PFSK-1 (cell line): ENCODE measurements at regions not wholly inside any gene's neighbourhood (a gene's known extent, or its start where the extent isn't known, plus 50 kb on each side); places are given as distances from the start of the nearest gene placed in this dataset.

ENCODE experiments used
- FOXP2 ChIP-seq: optimal IDR thresholded peaks from 2 replicates; pipeline ENCODE3; 2011; ENCODE audit warnings: borderline replicate concordance, control low read depth, inconsistent platforms; ENCODE audit not compliant: insufficient read depth; ENCODE audit errors: extremely low read length, extremely low read depth
- POLR2AphosphoS5 ChIP-seq: IDR thresholded peaks from 2 replicates; pipeline ENCODE4 v1.6.1; 2012; ENCODE audit warnings: low read depth, mild to moderate bottlenecking, control low read depth, low read length, moderate library complexity
- REST ChIP-seq, 2 experiments: IDR thresholded peaks; 2 replicates each; pipeline versions ENCODE4 v1.6.1 to v1.8.0; 2011 to 2012; ENCODE audit warnings: low read depth in 2 of 2, low read length in 2 of 2, control low read depth in 1 of 2, inconsistent platforms in 1 of 2, mild to moderate bottlenecking in 1 of 2, moderate library complexity in 1 of 2; ENCODE audit not compliant: insufficient read depth in 1 of 2
- SIN3A ChIP-seq: IDR thresholded peaks from 2 replicates; pipeline ENCODE4 v1.6.1; 2012; ENCODE audit warnings: mild to moderate bottlenecking, low read length, moderate library complexity, borderline replicate concordance; ENCODE audit not compliant: insufficient read depth
- TAF1 ChIP-seq: IDR thresholded peaks from 2 replicates; pipeline ENCODE4 v1.6.1; 2012; ENCODE audit warnings: low read length, control low read depth, borderline replicate concordance; ENCODE audit not compliant: insufficient read depth

DNA sequence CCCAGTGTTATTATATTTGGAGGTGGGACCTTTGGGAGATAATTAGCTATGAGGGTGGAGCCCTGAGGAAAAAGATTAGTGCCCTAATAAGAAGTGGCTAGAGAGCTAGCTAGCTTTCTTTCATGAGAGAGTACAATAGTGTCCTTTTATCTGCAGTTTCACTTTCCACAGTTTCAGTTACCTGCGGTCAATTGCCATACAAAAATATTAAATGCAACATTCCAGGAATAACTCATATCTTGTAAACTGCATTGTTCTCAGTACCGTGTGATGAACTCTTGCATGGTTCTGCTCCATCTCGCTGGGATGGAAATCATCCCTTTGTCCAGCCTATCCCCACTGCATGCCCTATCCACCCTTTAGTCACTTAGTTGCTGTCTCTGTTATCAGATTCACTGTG is 201.6 kb downstream of the RWDD3 start:
- TF ChIP-seq POLR2AphosphoS5: no peak

DNA sequence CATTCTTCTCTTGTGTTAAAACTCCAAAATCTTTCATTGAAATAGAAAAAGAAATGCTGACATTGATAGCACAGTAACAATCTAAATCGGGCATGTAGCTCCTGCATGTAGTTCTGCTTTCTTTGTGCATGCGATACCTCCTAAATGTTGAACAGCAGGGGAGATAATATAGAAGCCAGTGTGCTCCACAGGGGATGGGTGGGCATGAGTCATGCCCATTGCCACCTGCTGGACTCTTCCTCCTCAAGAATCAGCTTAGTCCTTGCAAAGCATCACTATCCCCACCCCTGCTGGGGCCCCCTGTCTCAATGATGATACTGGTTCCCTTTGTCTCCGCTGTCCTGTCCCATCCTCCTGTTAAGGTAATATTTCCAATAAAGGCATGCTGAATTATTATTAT is 203.0 kb downstream of the RWDD3 start:
- TF ChIP-seq FOXP2 (no peak), REST (IDR thresholded peaks at IDR 0.05; ENCODE audit: insufficient read depth in 1 of 2, low read depth in 2 of 2, low read length in 2 of 2) (no peak), SIN3A (no peak), TAF1 (no peak), POLR2AphosphoS5 (no peak)

DNA sequence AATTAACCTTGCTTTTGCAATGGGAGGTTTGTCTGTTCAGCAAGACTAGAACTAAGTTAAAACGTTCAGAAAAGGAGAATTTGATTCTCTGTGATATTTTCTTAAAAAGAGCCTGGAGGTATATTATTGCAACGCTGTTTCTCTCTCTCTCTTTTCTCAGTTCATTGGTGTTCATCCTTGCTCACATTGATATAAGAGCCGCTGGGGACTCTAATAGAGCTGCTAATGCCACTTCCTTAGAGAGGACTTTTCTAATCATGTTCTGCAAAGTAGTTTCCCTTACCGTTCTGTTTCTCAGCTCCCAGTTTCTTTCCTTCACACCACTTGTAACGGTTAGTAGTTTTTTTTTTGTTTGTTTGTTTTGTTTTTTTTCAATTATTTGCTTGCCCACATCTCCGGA is 203.8 kb downstream of the RWDD3 start:
- TF ChIP-seq SIN3A (no peak), POLR2AphosphoS5 (no peak), TAF1 (no peak)

DNA sequence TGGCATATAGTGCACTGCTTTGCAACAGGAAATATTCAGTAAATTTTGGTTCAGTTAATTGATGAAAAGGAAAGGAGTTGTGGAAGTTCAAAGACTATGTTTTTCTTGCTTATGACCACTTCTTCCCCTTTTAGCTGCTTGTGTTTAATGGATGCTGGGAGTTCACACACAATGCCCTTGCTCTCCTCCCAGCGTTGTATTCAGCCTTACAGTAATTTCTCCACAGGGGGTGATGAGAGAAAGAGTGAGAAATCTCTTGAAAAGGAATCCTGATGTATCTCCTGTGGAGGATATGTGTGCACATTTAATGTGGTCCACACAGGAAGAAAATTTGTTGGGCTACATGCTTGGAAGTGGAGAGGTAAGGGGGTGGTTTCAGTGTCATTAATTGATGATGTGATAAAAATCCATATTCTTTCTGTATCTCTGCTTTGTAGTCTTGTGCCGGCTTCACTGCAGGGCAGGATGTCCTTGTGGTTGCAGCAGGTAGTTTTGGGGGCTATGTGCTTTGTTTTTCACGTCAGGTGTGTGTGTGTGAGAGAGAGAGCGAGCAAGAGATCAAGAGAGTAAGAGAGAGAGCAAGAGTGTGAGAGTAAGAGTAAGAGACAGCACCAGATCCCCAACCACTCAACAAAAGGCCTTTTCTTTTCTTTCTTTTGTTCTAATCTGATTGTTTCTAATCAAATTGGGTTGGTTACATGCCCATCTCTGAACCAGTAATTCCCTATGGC is 204.4 kb downstream of the RWDD3 start:
- TF ChIP-seq SIN3A (no peak), POLR2AphosphoS5 (no peak), TAF1 (no peak), REST (IDR thresholded peaks at IDR 0.05; ENCODE audit: insufficient read depth in 1 of 2, low read depth in 2 of 2, low read length in 2 of 2) (no peak), FOXP2 (no peak)

GRCh38 chr1:95440511-95440910 is 206.5 kb downstream of the RWDD3 start:
- no peak for TF ChIP-seq FOXP2
- no peak for TF ChIP-seq REST (IDR thresholded peaks at IDR 0.05; ENCODE audit: insufficient read depth in 1 of 2, low read depth in 2 of 2, low read length in 2 of 2)
- TF ChIP-seq TAF1: no peak
- no peak for TF ChIP-seq POLR2AphosphoS5
- no peak for TF ChIP-seq SIN3A

DNA sequence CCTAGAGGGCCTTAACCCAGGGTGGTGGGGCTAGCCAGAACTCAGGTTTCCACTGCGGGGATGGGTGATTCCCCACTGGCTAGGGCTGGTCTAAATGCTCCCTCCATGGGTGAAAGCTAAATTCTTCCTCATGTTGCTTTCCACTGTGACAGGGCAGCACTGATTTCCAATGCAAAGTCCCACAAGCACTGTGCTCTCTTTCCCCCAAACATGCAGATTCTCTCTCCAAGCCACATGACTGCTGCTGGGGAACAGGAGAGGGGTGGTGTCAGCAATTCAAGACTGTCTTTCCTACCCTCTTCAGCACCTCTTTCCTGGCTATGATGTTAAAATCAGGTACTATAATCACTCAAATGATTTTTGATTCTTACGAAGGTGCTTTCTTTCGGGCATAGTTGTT is 215.5 kb downstream of the RWDD3 start:
- no peak for TF ChIP-seq REST (IDR thresholded peaks at IDR 0.05; ENCODE audit: insufficient read depth in 1 of 2, low read depth in 2 of 2, low read length in 2 of 2)
- TF ChIP-seq SIN3A: no peak
- TF ChIP-seq TAF1: no peak
- no peak for TF ChIP-seq FOXP2
- TF ChIP-seq POLR2AphosphoS5: no peak
